NCI-H446 (cell line): ENCODE measurements at regions not wholly inside any gene's neighbourhood (a gene's known extent, or its start where the extent isn't known, plus 50 kb on each side); places are given as distances from the start of the nearest gene placed in this dataset.

Experiments used
- DNase-seq, 2 experiments: peaks; one replicate each; lab custom pipeline; 2025; lab: John Stamatoyannopoulos, UW

DNA sequence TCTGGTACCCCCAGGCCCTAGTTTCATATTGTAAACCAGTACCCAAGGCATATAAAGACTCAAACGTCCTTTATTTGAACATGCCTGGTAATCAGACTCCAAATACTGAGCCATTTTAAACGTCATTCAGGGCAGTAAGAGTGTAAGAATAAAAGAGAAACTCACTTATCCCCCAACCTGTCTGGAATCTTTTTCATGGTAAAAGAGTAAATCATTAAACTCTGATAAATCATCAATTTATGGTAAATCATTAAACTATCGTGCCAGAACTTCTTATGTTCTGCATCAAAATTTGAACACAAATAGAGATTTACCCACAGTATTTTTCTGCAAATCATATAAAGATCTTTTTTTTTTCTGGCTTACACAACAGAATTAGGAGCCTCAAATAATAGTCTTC lies 734.3 kb upstream of the POT1 start:
- DNase-seq, result no peak

DNA sequence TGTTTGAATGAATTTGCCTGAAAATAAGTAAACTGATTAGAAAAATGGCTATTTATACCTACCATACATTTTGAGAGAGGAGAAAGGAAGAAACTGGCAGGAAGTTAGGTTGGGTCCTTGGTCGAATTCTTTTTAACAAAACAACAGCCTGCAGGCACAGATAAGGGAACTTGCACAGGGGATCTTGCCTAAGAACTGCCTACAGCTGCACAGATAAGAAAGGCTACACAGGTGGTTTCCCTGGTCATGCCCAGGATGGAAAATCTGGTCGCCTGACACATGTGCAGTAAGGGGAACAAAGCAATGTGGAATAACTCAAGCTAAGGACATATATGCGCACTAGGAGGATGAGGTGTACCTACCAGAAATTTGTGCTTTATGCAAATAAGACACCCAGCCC lies 732.1 kb upstream of the POT1 start:
- DNase-seq, result no peak

DNA sequence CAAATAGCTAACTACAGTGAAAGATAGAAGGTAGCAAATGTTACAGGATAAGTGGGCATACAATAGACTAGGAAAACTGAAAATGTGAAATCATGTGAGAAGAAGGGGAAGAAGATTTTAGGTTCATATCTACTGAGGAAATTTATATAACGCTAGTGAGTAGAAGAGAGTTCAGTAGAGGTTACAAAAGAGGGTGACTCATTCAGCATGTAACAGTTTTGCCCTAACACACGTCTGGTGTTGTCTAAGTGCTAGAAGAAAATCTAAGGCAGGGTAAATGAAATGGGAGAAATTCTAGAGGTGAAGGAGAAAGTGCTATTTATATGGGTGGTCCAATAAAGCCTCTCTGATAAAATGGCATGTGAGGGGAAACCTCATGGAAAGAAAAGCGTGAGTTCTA lies 731.4 kb upstream of the POT1 start:
- no peak for DNase-seq

DNA sequence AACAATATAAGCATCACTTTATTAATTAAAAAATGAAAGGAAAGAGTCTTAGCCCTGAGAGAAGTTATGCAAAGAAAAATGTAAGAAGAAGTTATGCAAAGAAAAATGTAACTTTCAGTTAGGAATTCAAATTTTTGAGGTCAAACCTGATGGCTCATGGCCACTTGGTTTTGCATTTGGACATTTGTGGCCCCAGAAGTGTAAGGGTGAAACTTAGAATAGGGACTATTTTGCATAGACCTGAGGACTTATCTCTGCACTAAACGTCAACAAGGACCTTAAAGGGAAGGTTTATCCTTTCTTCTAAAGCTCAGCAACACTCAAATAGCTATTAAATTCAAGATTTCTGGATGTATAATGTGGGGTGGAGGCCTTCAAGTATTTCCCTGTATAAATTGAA lies 724.5 kb upstream of the POT1 start:
- DNase-seq, result no peak

DNA sequence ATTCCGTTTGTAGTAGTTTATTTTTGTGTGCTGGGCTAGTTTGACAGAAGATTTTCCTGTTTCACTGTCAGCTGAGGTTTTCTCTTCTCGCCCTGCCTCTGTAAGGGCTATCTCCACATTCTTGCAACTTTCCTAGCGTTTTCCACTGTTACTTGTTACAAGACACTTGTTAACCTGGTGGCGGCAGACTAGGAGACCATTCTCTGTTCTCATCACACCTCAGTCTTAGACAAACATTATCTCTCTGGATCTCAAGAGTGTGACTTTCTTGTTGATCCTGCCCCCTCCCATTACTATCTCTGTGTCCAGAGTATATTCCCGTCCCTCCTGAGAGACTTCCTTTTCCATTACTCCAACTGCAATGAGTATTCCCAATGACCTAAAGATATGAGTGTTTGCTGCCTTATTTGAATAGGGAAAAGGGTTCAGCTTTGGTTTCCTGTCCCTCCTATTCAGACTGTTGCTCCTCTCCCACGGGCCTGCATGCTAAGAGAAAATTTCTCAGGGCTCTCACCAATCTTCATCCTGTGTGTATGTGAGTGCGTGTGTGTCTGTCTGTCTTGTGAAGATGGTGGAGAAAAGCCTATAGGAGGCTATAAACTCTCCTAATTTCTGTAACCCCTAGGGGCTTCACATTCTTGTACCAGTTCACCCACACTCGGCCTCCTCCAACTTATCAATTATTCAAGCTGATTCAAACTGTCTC lies 722.4 kb upstream of the POT1 start:
- DNase-seq, result no peak

DNA sequence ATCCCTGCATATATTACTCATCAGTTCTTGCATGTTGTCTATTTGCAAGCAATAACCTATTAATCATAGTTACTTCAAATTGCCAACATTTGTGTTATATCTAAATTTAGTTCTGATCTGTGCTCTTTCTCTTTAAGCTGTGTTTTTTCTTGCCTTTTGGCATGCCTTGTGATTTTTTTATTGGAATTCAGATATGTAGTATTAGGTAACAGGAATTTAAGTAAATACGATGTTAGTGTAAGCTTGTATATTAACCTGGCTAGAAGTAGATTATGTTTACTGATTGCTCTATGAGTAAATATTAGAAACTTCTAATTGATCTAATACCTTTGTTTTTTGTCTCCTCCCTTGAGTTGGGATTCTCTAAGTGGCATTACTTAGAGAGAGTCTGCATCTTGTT lies 718.9 kb upstream of the POT1 start:
- no peak for DNase-seq

DNA sequence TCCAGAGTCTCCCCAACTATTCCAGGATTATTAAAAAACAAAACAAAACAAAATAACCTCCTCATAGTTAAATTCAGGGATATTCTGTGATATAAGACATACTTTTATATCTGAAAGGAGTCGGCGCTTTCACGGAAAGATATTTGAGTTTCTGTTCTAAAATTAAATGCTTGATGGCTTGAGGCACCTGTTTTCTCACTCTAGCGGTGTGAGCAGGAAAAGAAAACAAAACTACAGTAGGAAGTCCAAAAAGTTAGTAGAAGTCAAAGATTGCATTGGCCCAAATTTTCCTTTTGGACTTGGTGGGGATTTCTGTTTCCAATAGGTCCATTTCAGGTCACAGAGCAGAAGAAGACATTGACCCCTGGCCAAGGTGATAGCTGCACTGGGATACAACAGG lies 716.1 kb upstream of the POT1 start:
- no peak for DNase-seq

DNA sequence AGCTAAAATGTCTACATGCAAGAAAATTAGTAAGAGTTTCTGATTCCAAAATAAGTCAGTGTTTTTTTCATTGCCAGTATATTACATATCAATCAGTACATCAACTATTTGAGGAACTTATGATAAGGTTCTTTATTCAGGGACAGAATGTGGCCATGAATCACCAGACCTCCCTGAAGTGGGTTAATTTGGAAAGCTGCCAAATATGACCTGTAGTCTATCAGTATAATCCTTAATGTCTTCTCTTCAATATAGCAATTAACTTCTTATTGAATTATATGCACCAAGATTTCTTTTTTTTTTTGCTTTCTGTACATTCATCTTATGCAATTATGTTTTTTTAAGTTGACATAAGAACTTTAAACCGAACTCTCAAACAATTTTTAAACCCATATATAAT lies 714.5 kb upstream of the POT1 start:
- DNase-seq, result no peak

DNA sequence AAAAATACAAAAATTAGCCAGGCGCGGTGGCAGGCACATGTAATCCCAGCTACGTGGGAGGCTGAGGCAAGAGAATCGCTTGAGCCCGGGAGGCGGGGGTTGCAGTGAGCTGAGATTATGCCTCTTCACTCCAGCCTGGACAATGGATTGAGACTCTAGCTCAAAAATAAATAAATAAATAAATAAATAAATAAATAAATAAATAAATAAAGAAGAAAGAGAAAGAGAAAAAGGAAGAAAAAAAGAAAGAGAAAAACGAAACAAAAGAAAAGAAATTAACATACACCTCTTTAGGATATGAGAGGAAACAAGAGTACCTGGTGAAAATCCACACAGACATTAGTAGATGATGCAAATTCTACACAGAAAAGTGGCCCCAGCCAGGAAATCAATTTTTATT lies 713.7 kb upstream of the POT1 start:
- DNase-seq, result no peak

DNA sequence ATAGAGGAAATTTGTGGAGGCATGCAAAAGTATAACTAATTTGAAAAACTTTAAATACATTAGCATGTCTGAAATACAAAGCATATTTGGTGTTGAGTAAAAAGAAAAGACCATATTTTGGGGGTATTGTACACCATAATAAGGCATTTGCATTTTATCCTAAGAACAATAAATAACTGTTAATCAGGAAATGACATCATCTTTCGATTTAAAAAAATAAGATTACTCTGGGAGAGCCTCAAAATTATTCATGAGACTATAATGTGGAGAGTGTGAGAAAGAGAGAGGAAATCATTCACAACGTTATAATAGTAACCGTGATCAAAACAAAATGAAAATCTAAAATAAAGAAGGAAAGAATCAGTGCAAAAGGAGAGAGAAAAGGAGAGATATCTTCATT lies 712.3 kb upstream of the POT1 start:
- DNase-seq, result no peak

DNA sequence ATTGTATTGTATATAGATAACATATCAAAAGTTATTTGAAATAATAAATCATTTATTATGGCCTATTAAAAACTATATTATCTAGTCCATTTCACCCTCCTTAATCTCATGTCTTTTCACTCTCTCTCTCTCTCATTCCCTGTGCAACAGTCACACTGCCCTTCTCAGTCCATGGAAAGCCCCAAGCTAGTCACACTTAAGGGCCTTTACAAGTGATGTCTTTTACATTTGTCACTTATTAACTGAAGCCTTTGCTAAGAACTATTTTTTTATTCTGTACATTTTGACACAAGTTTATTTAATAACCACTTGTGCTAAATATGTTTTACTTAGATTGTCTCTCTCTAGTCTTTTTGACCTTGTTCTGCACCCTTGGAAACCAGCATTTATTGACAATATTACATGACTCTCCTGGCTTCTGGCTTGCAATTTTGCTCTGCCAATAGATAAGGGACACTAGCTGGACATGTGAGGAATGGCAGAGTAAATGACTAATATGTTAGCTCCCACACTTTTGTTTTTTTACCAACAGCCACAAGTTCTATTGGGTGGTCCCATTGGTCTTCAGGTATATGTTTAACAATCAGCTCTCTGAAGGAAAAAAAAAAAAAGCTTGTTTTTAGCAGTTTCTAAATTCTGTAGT lies 706.8 kb upstream of the POT1 start:
- no peak for DNase-seq

DNA sequence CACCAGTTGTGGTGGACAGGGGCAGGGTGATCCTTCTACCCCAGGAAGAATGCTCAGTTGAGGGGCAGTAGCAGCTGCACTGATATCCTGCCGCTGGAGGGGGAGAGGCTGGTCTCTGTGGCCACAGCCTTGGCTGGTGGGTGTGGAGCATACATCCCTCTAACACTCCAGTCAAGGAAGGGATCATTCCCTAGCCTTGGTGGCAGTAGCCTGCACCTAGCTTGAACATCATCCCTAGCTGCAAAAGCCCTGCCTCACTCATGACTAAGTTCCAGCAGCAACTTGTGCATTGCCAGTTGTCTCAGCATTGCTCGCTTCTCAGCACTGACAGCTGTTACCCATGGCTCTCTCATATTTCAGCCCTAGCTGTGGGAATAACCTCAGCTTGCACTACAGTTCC lies 688.9 kb upstream of the POT1 start:
- no peak for DNase-seq

DNA sequence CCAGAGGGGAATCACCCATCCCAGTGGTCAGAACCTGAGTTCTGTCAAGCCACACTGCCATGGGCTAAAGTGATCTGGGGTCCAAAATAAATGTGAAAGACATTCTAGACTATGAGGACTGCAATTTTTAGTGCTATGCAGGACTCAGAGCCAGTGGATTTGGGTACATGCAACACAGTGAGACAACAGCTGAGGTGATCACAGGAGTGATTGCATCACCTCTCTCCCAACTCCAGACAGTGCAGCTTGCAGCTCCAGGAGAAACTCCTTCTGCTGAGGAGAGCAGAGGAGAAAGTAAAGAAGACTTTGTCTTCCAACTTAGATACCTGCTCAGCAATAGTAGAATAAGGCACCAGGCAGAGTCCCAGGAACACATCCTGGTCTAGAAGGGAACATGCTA lies 682.0 kb upstream of the POT1 start:
- DNase-seq, result no peak

DNA sequence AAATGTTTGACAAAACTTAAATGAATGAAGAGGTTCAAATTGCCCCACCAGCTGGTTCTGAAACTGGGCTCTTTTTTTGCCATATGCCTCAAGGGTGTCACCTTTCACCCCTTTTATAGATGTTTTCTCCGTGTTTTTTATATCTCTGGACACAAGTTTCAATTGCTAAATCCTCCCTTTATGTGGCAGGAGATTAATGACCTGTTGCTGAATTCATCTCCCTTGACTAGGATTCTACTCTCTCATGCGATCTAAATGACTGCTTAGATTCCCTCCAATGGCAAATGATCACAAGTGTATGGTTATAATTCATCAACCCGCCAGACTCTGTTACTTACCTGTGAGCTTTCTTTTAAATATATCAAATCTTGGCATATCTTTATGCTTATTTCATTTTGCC lies 677.0 kb upstream of the POT1 start:
- DNase-seq, result no peak

DNA sequence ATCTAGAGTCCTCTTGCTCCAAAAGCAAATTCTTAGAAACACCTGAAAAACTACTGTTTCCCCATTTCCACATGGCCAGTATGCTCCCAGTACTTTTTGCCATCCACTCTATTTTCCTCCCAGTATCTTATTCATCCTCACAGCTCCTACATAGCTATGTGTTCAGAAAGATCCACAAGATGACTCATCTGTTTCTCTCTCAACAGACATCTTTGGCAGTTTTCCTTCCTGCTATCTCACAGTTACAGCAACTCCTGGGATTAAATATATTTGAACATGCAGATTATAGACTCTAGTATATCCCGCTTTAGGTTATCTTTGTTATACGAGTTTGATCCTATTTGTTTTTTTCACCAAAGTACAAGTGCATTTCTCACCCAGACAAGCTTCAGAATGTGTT lies 675.6 kb upstream of the POT1 start:
- DNase-seq, result no peak

DNA sequence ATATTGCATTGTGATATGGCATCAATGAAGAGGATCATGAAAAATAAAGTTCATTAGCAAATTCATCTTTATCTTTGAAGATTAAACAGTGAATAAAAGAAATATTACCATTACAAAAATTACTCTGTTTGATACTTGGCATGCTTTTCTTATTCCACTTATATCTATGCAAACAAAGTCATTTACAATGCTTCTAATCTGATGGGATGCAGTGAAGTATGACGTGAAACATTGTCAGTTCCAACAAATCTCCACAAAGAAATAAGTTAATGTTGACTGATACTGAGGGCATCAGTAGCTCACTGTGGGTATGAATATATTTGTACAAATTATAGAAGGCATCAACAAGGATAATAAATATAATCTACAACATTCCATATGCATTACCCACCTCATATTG lies 672.8 kb upstream of the POT1 start:
- no peak for DNase-seq

DNA sequence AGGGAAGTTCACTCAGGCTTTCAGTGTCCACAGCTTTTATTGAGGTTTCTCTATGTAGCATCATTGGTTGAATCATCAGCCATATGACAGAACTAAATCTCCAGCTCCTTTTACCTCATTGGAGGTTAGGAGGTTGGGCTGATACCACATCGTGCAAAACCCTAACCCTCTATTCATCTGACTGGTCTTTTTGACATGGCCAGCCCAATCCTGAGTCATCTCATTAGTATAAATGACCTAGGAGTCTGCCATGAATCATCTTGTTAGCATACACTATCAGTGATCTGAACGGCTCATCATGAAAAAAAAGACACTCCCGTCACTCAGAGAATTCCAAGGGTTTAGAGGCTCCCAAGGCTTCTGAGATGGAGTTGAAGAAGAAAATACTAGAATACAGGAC lies 669.8 kb upstream of the POT1 start:
- no peak for DNase-seq

DNA sequence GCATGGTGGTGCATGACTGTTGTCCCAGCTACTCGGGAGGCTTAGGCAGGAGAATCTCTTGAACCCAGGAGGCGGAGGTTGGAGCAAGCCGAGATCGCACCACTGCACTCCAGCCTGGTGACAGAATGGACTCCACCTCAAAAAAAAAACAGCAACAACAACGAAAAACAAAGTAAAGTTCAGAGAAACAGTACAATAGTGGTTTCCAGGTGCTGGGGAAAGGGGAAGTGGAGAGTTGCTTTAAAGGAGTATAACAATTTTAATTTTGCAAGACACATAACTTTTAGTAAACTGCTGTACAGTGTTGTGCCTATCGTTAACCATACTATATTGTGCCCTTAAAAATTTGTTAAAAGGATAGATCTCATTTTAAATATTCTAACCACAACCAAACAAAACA lies 662.7 kb upstream of the POT1 start:
- DNase-seq, result no peak

DNA sequence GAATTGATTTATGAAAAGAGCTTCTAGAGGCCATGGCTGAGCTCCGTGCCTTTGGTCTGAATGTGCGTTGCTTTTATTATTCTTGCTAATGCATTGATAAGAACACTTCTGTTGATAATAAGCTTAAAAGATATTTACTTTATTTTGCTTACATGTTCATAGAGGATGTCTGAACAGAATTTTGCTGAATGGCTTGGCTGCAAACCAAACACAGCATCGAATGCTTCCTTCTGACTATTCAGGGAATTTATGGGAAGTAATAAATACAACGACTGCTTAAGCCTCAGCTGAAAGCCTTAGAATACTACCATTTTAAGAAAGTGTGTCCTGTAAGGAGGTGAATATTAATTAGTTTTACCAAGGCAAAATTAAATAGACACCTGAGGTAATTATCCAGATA lies 643.5 kb upstream of the POT1 start:
- DNase-seq, result no peak

DNA sequence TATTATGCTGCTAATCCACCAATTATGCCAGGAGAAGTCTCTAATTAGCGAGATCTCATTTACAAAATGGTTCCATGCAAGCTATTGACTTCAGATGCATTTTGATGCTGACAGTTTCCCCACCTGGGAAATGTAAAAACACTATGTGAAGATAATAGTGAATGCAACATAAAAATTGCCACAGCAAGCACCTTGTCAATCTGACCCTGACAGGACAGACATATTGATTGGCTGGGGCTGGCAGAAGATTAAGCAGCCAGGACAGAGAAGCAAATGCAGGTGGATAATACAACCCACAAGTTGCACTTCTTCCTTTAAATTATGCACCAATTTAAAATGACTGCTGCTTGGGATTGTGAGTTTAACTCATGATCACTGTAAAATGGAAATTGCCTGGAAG lies 642.8 kb upstream of the POT1 start:
- no peak for DNase-seq

DNA sequence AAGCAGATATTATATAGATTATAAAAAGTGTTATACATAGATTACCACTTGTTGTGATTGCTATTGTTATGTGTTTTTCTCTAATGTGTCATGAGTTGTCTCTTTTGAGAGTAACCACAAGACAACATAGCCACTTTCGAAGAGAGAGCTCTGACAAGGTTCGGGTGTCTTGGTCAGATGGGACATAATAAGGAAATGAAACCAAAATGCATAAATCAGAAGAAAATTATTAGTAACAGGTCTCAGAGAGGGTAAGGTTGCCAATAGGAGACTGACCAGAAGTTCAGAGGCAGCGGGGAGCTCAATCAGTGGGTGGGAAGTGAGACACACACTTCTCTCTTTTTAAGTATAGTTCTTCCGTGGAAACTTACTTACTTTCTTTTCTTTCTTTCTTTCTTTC lies 639.2 kb upstream of the POT1 start:
- no peak for DNase-seq

DNA sequence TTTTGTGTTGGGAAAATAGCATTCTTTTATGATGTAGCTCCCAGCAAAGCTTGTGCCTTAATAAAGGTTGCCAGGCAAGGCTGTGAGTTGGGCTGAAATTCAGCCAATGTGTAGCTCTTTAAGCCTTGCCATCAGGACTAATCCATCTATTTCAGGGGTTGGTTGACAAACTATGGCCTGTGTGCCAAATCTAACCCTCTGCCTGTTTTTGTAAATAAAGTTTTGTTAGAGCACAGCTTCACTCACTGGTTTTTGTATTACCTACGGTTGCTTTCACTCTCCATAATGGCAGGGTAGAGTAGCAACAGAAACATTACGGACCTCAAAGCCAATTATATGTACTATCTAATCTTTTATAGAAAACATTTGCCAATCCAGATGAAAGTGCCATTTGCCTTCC lies 638.1 kb upstream of the POT1 start:
- peak; percentile 64 to 87 for DNase-seq

DNA sequence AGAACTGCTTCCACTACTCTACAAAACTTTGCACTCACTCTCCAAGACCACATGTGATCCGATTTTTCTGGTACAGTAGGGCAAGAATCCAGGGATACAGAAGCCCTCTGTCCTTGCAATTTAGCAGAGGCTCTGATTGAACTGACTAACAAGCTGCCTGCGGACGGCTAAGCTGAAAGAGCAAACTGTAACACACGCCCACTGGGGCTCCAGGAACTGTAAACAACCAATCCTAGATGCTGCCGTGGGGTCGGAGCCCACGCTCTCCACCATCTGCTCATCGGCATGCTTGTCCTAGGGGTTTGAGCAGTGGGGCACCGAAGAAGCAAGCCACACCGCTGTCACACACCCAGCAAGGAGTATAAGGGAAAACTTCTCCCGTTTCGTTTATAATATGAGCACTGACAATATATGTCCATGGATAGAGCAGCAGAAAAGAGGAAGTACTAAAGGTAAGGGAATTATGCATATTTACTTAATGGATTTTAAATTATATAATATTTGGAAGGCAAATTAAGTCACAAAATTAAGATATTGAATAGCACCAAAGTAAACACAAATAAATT lies 634.4 kb upstream of the POT1 start:
- DNase-seq, result peak; percentile 61 to 89

DNA sequence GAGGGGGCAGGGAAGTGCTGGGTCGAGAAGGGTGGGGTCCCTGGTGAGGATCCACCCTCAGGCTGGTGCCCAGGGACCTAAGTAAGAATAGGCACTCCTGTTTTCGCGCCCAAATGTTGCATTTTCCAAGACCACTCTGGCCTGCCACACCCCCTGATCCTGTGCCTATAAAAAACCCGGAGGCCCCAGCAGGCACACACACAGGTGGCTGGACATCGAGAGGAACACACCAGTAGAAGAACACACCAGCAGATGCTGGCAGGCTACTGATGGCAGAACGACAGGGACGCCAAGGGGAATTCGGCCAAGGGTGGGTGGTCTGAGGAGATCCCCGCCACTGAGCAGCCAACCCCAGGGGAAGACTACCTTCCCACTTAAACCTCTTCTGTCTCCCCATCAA lies 633.9 kb upstream of the POT1 start:
- peak; percentile 61 to 81 for DNase-seq
